Medulla oblongata (tissue), 1 donor: ENCODE measurements at regions not wholly inside any gene's neighbourhood (a gene's known extent, or its start where the extent isn't known, plus 50 kb on each side); places are given as distances from the start of the nearest gene placed in this dataset.

ENCODE experiments used
- DNase-seq: peaks from one replicate; pipeline ENCODE4 v3.0.0-alpha.2; 2015; ENCODE audit errors: extremely low spot score

DNA sequence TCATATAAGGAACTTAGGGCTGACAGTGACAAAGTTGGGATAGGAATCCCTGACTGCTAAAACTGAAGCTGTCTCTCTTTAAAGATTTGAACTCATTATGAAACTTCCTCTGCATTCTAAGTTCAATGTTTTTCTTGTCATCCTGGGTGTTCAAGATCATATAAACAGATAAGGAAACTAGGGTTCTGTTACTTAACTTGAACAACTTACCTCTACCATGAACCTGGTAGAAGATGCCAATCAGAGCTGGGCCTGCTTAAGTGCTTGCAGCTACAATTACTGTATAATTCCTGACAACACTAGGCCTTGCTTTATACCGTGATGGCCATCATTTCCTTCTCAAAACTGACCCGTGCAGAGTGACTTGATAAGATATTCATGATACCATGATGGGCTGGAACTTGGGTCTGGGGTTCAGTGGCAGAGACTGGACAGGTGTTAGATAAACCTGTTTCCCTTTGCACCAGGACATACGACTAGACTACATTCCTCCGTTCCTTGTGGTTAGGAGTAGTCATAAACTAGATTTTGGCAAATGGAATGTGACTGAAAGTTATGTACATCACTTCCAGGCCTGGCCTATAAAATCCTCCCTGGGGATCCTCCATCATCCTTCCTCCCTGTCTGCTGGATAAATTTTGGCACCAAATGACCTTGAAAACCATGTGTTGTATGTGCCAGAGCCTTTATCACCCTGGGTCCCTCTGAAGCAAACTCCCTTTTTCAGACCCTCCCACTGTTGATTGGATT, 172.2 kb upstream of the PRICKLE1 start:
- no peak for DNase-seq

DNA sequence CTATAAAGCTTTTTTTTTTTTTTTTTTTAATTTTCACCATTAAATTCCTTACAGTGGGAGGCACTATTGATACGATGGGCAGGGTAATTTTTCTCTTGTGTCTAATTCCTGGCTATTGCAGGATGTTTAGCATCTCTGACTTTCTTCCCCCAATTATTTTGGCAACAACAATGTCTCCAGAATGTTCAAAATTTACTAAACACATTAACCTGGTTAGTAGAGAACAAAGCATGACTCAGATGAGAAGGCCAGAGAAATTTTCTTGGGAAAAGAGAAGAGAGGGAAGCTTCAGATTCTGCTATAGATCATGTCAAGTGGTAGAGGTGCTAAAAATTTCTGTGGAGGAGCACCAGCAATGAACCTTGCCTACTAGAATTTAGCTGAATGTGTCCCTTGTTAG, 171.5 kb upstream of the PRICKLE1 start:
- no peak for DNase-seq

DNA sequence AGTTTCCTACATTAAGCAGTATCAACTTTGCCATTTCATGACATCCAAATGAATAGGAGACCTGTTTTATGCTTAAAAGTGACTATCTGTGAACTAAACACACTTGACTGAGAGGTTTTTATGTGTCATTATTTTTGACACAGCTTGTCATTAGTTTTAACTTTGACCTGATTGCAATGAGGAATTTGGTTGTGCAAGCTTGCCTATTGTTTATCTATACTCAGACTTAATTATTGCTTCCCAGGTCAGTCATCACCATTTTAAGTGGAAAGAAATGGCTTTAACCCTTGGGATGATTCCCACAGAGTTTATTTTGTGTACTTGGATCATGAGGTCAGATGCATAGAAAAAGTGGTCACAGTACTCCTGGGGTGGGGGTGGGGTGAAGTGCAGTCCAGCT, 171.0 kb upstream of the PRICKLE1 start:
- DNase-seq = no peak

DNA sequence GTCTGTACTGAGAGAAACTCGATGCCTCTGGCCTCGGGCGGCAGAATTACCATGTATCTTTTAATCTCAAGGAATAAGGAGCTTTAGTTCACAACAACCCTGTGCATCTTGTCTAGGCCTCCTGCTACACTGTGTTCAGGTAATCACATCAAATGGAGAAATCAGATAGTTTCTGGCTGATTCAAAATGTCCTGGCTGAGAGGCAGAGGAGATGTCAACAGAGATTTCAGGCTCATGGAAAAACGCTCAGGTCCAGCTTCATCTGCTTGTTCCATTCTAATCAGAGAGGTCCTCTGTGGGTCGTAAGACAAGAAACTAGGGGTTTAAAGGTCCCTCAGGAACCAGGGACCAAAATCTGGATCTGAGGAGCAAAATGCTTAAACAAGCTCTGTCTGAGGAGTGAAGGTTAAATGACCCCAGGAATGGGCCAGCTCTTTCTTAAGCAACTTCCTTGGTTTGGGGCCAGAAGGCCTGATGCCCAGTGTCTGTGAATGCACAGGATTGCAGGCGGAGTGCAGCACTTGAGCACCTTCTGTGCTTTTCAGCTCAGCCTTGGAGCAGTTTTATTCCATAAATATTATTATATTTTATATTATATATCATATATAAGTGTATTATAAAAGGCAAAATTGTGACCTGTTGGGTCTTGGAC, 170.2 kb upstream of the PRICKLE1 start:
- peak; percentile 59 for DNase-seq

DNA sequence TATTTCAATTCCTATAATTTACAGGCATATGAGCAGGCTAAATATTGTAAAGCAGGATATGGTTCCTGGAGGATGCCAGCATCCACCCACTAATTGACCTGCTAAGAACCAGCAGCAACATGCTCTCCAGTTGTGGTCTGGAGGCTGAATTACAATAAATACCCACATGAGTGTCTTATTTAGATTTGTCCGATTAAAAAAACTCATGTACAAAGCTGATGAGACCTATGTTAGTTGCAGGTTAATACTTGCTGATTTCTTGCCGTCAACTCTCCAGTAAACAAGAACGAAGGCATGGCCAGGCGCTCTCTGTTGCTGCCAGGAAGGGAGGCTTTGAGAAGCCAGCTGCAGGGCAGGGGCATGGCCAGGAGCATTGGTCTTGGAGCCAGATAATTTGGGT, 169.3 kb upstream of the PRICKLE1 start:
- DNase-seq = no peak

DNA sequence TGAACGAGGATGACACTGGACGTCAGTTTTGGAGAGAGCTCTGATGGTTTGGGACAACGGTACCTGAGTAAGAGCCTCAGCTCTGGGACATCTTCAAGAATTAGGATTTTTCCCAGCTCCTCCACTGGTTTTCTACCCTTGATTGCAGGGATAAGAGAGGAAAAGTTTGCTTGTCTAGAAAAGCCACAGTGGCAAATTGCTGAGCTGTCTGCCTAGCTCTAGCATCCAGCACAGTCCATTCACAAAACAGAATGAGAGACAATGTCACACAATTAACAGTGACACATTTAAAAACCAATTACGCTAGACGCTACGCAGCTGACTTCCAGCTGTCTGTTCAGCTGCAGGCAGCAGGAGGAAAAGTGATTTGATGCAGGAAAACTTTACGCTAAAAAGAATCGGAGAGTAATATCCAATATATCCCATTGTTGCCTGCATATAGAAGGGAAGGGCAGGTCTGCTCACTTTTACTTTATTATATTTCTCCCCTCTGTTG, 168.1 kb upstream of the PRICKLE1 start:
- no peak for DNase-seq

DNA sequence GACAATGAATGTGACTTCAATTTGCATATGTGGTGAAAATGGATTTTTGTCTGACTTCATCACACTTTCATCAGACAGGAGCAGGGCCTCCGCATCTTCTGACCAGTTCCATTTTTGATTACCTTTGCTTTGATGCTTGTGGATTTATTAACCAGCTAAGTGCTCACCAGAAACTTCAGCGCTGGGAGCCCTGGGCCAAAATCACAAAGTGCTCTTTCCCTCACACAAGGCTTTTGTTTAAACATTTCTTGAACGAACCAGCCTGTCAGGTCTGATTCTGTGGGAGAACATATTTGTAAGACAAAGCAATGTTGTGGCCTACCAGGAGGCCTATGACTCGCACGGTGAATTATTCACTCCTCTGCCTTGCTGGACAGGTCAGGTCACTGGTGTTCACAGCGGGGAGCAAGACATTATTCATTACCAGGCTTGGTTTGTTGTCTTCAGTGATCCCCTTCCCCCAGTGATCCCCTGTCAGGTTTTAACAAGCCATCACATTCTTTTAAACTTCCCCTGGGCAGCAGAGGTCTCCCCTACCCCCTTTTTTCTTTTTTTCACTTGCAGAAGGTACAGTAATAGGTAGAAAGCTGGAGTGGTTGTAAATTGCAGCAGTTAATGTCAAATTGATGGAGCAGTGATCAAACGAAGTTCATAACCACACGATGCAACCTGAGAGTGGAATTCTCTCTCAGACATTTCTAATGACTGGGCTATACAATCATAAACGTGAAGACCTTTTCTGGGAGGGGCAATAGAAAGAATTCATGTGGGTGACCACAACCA, 167.5 kb upstream of the PRICKLE1 start:
- DNase-seq = no peak

DNA sequence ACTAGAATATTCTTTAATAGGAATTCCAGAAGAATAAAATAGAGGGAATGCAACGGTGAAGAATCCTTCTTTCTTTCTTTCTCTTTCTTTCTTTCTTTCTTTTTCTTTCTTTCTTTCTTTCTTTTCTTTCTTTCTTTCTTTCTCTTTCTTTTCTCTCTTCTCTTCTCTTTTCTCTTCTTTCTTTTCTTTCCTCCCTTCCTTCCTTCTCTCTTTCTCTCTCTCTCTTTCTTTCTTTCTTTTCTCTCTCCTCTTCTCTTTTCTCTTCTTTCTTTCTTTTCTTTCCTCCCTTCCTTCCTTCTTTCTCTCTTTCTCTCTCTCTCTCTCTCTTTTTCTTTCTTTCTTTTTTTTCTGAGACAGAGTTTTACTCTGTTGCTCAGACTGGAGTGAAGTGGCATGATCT, 160.8 kb upstream of the PRICKLE1 start:
- DNase-seq = no peak

DNA sequence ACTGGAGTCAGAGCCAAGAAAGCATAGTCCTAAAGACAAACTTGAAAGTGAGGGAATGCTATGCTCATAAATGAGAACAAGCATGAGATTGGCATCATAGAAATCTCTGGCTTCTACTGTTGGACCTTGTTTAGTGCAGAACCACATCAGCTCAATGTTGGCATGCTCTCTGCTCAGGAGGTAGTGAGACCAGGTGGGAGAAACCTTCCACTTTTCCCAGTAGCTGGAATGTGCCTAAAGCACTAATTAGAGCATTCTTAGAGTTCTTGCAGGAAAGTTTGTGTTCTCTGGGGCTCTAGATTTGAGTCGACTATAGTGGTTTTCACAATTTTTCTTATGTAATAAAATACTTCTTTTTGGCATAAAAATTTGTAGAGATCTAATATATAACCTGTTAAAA, 159.7 kb upstream of the PRICKLE1 start:
- DNase-seq = no peak

DNA sequence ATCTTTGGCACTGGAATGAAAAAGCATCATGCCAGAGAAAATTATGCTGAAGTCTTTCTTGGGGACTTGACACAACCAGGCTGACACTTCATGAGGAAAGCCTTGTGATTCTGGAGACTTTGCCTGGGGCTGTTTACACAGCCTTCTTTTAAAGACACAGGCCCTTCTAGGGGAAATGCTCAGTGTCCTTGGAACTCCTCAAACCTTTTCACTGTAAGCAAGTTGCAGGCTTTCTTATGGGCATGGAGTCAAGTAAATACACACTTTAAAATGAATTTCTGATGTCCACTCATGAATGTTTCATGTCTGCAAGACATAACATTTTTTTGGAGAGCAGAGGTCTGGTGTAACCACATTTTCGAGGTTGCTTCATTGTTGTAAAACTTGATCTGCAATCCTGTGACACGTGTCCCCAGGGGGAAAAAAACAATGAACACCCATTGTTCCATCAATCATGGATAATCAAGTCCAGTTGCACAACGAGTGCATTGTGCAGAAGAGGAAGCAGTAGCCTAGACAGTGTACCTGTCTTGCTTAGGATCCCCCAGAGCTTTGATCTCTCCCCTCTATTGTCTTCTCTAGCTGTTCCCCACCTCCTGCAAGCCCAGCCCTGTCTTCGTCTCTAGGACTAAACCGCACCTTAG, 155.1 kb upstream of the PRICKLE1 start:
- peak; percentile 26 for DNase-seq

DNA sequence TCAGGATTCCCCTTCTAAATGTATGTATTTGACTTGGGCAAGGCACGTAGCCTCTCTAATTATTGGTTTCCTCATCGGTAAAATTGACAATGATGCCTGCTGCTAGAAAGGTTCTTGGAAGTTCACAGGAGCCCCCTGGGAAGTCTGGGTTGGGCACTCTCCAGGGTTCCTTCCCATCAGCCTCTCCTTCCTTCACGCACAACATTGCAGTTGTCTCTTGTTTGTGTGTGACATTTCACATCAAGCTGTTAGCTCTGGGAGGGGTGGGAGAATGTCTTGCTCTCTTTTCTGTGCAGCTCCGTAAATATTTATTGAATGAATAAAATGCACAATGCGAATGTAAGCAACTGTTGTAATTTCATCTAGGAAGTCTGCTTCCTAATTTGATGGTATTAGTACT, 153.2 kb upstream of the PRICKLE1 start:
- no peak for DNase-seq

DNA sequence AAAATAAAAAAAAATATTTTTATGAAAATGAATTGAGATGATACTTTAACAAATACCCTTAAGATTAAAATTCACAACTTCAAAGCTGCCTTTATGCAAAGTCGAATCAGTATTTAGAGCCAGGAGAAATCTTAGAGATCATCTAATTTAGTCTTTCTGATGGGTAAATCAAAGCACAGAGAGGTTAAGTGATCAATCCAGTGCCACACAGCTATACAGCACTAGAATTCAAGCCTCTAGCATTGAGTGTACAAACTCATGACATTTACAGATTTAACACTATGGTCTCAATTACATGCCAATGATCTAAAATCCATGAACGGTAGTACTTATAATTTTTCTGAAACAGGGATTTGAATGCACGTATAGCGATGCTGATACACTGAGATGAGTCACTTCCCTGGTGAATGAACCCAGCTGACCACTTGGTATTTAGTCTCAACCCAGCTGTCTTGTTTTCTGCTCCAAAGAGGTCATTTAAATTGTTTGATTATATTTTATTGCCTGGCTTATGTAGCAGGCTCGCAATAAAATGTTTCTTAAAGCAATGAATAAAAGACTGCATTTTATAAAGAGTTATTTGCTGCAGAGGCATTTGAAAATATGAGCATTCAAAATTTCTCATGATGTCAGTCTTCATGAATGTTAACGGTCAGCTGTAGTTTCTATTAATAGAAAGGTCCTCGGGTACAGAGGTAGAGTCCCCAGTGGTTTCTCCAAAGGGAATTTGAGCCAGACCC, 152.4 kb upstream of the PRICKLE1 start:
- no peak for DNase-seq

DNA sequence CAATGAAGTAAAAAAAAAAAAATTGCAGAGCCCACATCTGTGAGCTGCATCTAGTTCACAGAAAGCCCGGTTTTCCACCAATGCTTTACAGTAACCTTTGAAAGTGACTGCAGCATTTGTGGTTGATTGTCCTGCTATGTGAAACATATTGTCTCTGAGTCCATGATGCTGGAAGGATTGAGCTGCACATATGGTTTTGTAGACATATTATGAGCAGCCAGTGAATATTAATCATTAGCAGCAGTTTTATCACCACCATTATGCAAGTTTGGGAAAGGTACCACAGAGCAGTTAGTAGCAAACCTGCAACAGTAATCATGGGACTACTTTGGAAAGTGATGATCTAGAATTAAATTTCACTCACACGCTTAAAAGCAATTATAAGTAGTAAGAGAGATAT, 151.5 kb upstream of the PRICKLE1 start:
- DNase-seq = no peak

DNA sequence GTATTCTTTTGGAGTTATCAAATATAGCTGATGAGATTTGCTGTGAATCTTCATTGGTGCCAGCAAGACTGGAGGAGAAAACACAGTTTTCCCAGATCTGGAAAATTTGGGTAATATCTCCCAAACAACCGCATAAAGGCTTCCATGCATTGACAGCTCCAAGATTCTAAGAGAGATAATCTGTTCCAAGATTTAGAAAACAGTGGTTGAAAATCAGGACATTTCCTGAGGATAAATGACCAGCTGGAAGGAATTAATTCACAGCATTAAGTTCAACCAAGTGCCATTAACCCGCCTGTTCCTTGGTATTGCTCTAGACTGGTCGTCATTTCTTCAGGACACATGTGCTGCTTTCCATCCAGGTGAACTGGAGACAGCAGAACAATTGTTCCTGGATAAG, 147.9 kb upstream of the PRICKLE1 start:
- no peak for DNase-seq

DNA sequence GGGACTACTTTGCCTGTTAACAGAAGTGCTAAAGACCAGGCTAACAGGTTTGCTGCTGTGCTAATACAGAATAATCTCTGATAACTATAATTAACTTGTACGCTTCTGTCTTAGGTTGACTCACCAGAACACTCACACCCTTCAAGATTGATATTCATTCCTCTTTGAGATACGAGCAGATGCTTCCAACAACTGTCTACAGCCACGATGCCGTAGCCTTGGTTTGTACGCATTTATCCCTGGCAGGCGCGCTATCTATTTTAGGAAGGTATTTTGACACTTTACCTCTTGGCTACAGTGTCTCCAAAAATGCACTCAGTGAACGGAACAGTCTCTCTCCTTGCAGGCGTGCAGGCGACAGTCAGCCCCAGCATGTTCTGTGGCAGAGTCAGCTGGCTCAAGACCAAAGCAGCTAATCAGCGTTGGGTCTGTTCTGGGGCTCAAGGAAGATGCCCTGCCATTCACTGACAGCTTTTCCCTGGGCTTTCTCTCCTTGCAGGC, 146.4 kb upstream of the PRICKLE1 start:
- DNase-seq = no peak

DNA sequence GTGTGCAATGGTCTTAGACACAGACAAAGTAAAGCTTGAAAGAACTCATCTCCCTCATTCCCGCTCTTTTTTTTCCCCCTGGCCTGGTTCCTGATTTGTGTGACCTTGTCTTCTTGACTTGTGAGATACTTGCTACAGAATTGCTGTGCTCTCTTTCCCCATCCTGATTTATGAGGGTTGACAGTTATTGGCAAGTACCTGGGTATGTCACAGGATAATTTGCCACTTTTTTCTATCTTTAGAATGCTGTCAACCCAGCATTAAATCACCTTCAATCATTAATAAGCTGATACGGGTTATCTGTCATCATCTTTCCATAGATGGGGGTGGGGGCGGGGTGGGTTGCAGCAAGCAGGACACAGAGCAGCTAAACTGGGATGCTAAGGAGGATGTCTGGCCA, 144.4 kb upstream of the PRICKLE1 start:
- DNase-seq = no peak

DNA sequence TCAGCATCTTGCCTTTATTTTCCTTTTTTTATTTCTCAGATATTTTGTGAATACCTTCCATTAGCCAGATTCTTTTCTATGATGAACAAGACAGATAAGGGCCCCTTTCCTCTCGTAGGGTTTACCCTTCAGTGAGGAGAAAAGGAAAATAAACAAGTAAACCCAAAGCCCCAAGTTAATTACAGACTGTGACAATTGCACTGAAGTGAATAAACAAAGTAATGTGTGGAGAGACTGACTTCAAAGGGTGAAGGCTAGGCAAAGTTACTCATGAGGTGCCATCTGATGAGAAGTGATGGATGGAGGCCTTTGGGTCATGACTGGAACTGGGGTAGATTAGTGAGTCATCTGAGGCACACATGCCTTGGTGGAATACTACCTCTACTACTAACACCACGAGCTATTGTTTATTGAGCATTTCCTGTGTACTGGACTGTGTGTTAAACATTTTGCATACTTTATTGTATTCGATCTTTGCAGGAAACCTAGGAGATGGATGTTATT, 143.4 kb upstream of the PRICKLE1 start:
- DNase-seq = no peak

DNA sequence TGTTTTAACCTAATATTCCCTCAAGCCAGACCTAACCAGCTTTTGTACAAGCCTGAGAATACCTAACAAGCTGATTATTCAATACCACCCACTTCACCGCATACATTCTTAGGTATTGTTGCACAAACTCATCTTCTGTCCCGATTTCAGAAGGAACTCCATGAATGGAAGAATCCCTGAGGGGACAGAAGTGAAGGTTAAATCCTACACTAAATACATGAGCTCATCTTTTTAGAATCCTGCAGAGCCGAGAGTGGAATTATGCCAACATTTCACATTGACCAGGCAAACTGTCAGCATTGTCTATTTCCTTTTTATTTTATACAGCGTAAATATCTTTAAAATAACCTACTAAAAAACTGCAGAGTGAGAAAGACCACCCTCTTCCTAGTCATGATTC, 140.7 kb upstream of the PRICKLE1 start:
- no peak for DNase-seq

DNA sequence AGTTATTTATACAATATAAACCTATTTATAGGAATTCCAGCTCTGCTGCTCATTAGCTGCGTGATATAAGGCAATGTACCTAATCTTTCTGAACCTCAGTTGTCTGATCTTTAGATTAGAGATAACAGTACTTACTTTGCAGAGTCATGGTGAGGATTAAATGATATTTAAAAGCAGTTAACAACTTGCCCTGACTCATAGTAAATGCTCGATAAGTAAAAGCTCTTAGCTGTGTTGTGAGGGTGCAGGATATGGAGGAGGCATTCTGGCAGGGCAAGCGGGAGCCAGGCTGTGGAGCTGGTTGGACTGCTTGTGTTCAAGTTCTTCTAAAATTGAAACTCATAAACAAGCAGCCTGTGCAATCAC, 140.0 kb upstream of the PRICKLE1 start:
- DNase-seq = no peak

DNA sequence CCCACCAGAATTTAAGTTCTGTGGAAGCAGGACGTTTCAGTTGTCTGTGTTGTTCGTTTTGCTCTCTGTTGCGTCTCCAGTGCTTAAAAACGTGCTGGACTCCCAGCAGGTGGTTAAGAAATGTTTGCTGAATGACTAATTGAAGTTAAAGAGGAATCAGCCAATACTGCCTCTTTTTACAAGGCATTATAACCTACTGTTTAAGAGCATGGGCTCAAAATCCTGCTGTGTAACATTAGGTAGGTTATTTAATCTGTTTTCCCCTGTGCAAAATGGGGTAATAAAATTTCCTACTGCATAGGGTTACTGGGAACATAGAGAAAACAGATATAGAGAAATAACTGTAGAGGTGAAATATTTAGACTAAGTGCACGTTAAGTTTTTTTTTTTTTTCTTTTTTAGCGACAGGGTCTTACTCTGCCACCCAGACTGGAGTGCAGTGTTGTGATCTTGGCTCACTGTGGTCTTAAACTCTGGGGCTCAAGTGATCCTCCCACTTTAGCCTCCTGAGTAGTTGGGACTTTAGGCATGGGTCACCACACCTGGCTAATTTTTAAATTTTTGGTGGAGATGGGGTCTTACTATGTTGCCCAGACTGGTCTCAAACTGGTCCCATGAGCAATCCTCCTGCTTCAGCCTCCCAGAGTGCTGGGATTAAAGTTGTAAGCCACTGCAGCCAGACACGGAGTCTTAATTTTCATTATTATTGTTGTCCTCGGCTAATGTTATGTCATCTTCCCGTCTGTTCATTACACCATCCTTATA, 139.4 kb upstream of the PRICKLE1 start:
- DNase-seq = no peak
